Mesothelial cell of epicardium (in vitro differentiated cells): ENCODE measurements at regions not wholly inside any gene's neighbourhood (a gene's known extent, or its start where the extent isn't known, plus 50 kb on each side); places are given as distances from the start of the nearest gene placed in this dataset.

Experiments
- DNase-seq, 2 experiments: peaks; one replicate each; pipeline ENCODE4 v3.0.0; 2021; ENCODE audit warnings: low spot score in 2 of 2; ENCODE audit not compliant: unreplicated experiment in 2 of 2
- H3K27ac Mint-ChIP-seq: 2 replicates; pipeline ENCODE4 v1.8.0; 2021; ENCODE audit warnings: mixed read lengths
- H3K27me3 Mint-ChIP-seq: 2 replicates; pipeline ENCODE4 v1.8.0; 2021; ENCODE audit warnings: low read depth, mixed read lengths
- H3K36me3 Mint-ChIP-seq: 2 replicates; pipeline ENCODE4 v1.8.0; 2021; ENCODE audit warnings: mixed read lengths
- H3K4me1 Mint-ChIP-seq: 2 replicates; pipeline ENCODE4 v1.8.0; 2021; ENCODE audit warnings: mixed read lengths
- H3K4me3 Mint-ChIP-seq: 2 replicates; pipeline ENCODE4 v1.8.0; 2021; ENCODE audit warnings: mild to moderate bottlenecking, moderate library complexity, mixed read lengths
- H3K9me3 Mint-ChIP-seq: 2 replicates; pipeline ENCODE4 v1.8.0; 2021; ENCODE audit warnings: mixed read lengths
- CTCF ChIP-seq: fragments of 200-600 bp; sonication (generic); IDR thresholded peaks from one replicate; pipeline ENCODE4 v1.5.0; 2021; ENCODE audit warnings: antibody characterized with exemption; ENCODE audit not compliant: unreplicated experiment

- Mint-ChIP-seq H3K4me1 (peaks cover 1% of the 10 kb centered on the region), H3K27me3 (peaks cover 48% of the 10 kb centered on the region), H3K36me3 (no peaks in the 10 kb centered on the region), H3K4me3 (no peak overlapping the region), H3K9me3 (peaks cover 5% of the 10 kb centered on the region), H3K27ac (no peak overlapping the region)
- DNase-seq, result no peak
- no peak for TF ChIP-seq CTCF
Measured at GRCh38 chr1:58255192-58255591, 291.3 kb downstream of the OMA1 start.

GRCh38 chr1:58251430-58252073 is 295.0 kb downstream of the OMA1 start:
- Mint-ChIP-seq H3K36me3 (no peaks in the 10 kb centered on the region), H3K4me3 (no peak overlapping the region), H3K27ac (no peak overlapping the region), H3K4me1 (peaks cover 11% of the 10 kb centered on the region), H3K9me3 (peaks cover 5% of the 10 kb centered on the region), H3K27me3 (peaks cover 83% of the 10 kb centered on the region)
- DNase-seq, result no peak
- TF ChIP-seq CTCF, result no peak

GRCh38 chr1:58250587-58250948 is 296.0 kb downstream of the OMA1 start:
- peak overlapping the region; percentile 70 for H3K4me3 Mint-ChIP-seq
- no peak for DNase-seq
- TF ChIP-seq CTCF, result no peak
- H3K9me3 Mint-ChIP-seq, result peaks cover 5% of the 10 kb centered on the region
- H3K27me3 Mint-ChIP-seq, result peaks cover 87% of the 10 kb centered on the region
- no peak overlapping the region for H3K27ac Mint-ChIP-seq
- peaks cover 11% of the 10 kb centered on the region for H3K4me1 Mint-ChIP-seq
- no peaks in the 10 kb centered on the region for H3K36me3 Mint-ChIP-seq

GRCh38 chr1:58249737-58250586 is 296.6 kb downstream of the OMA1 start:
- Mint-ChIP-seq H3K27me3 (peaks cover 87% of the 10 kb centered on the region), H3K4me3 (peak overlapping the region; percentile 70), H3K4me1 (peaks cover 11% of the 10 kb centered on the region), H3K27ac (no peak overlapping the region), H3K36me3 (no peaks in the 10 kb centered on the region), H3K9me3 (no peaks in the 10 kb centered on the region)
- no peak for TF ChIP-seq CTCF
- peak in 1 of 2 experiments; percentile 50 for DNase-seq

- H3K4me3 Mint-ChIP-seq, result peak overlapping the region; percentile 70
- peaks cover 11% of the 10 kb centered on the region for H3K4me1 Mint-ChIP-seq
- no peaks in the 10 kb centered on the region for H3K9me3 Mint-ChIP-seq
- no peaks in the 10 kb centered on the region for H3K36me3 Mint-ChIP-seq
- no peak for TF ChIP-seq CTCF
- no peak overlapping the region for H3K27ac Mint-ChIP-seq
- DNase-seq, result no peak
- peaks cover 93% of the 10 kb centered on the region for H3K27me3 Mint-ChIP-seq
Measured at GRCh38 chr1:58249388-58249736, 297.2 kb downstream of the OMA1 start.
